ENCODE measurements at regions not wholly inside any gene's neighbourhood (a gene's known extent, or its start where the extent isn't known, plus 50 kb on each side); places are given as distances from the start of the nearest gene placed in this dataset.
A peak's percentile ranks its signal among the peaks of the same experiment; 100 is the strongest.
"Not testable (repeated sequence)": the region's sequence is repeated elsewhere in the genome, so short reads cannot be mapped to it uniquely, and the experiment has no call there.

GRCh38 chr2:2647141-2647541 lies 316.1 kb upstream of the MYT1L start:
- H3K9me3 Mint-ChIP-seq, result peaks cover 3% of the 10 kb centered on the region
- no peak overlapping the region for H3K27ac Mint-ChIP-seq
- H3K4me1 Mint-ChIP-seq, result peaks cover 64% of the 10 kb centered on the region
- no peak for DNase-seq
- H3K36me3 Mint-ChIP-seq (ENCODE audit: low read depth), result no peaks in the 10 kb centered on the region
- no peak overlapping the region for H3K4me3 Mint-ChIP-seq
- TF ChIP-seq CTCF (IDR thresholded peaks at IDR 0.05), result no peak
- peaks cover 5% of the 10 kb centered on the region for H3K27me3 Mint-ChIP-seq (ENCODE audit: low read depth, poor library complexity)

GRCh38 chr2:2646433-2647051 lies 315.5 kb upstream of the MYT1L start:
- no peak overlapping the region for H3K4me3 Mint-ChIP-seq
- H3K27me3 Mint-ChIP-seq (ENCODE audit: low read depth, poor library complexity), result peaks cover 5% of the 10 kb centered on the region
- no peaks in the 10 kb centered on the region for H3K36me3 Mint-ChIP-seq (ENCODE audit: low read depth)
- H3K4me1 Mint-ChIP-seq, result peaks cover 64% of the 10 kb centered on the region
- no peak overlapping the region for H3K27ac Mint-ChIP-seq
- TF ChIP-seq CTCF (IDR thresholded peaks at IDR 0.05), result no peak
- DNase-seq, result no peak
- H3K9me3 Mint-ChIP-seq, result peaks cover 3% of the 10 kb centered on the region

GRCh38 chr2:2645162-2645855 lies 314.2 kb upstream of the MYT1L start:
- Mint-ChIP-seq H3K4me1 (peaks cover 72% of the 10 kb centered on the region), H3K4me3 (no peak overlapping the region), H3K27ac (no peak overlapping the region), H3K36me3 (ENCODE audit: low read depth) (no peaks in the 10 kb centered on the region), H3K9me3 (peaks cover 3% of the 10 kb centered on the region), H3K27me3 (ENCODE audit: low read depth, poor library complexity) (peaks cover 9% of the 10 kb centered on the region)
- TF ChIP-seq CTCF (IDR thresholded peaks at IDR 0.05), result no peak
- no peak for DNase-seq

GRCh38 chr2:2644751-2645150 lies 313.7 kb upstream of the MYT1L start:
- peaks cover 73% of the 10 kb centered on the region for H3K4me1 Mint-ChIP-seq
- H3K9me3 Mint-ChIP-seq; H3K4me3 Mint-ChIP-seq; DNase-seq; H3K27ac Mint-ChIP-seq; H3K36me3 Mint-ChIP-seq (ENCODE audit: low read depth); H3K27me3 Mint-ChIP-seq (ENCODE audit: low read depth, poor library complexity): not testable (repeated sequence)

DNA sequence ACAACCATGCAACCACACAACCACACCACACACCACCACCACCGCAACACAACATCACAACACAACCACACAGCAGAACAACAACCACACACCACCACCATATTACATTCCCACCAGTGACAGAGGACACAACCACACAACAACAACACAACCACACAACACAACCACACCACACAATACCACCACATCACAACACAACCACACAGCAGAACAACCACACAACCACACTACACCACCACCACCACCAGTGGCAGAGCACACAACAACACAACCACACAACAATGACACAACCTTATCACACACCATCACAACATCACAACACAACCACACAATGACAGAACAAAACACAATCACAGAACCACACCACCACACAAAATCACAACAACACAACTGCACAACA lies 313.0 kb upstream of the MYT1L start:
- Mint-ChIP-seq H3K27ac (no peak overlapping the region), H3K27me3 (ENCODE audit: low read depth, poor library complexity) (peaks cover 8% of the 10 kb centered on the region), H3K9me3 (peaks cover 3% of the 10 kb centered on the region), H3K36me3 (ENCODE audit: low read depth) (no peaks in the 10 kb centered on the region), H3K4me1 (peaks cover 73% of the 10 kb centered on the region), H3K4me3 (peak overlapping the region; percentile 22)
- no peak for TF ChIP-seq CTCF (IDR thresholded peaks at IDR 0.05)
- DNase-seq, result no peak

GRCh38 chr2:2642906-2643890 lies 312.1 kb upstream of the MYT1L start:
- Mint-ChIP-seq H3K36me3 (ENCODE audit: low read depth) (no peaks in the 10 kb centered on the region), H3K4me1 (peaks cover 77% of the 10 kb centered on the region), H3K27ac (no peak overlapping the region), H3K27me3 (ENCODE audit: low read depth, poor library complexity) (peaks cover 7% of the 10 kb centered on the region), H3K9me3 (no peaks in the 10 kb centered on the region), H3K4me3 (no peak overlapping the region)
- no peak for TF ChIP-seq CTCF (IDR thresholded peaks at IDR 0.05)
- no peak for DNase-seq

All from nephron progenitor cell (in vitro differentiated cells).